H9 (cell line): ENCODE measurements at regions not wholly inside any gene's neighbourhood (a gene's known extent, or its start where the extent isn't known, plus 50 kb on each side); places are given as distances from the start of the nearest gene placed in this dataset.
A peak's percentile ranks its signal among the peaks of the same experiment; 100 is the strongest.

Experiments used
- DNase-seq: peaks from one replicate; pipeline ENCODE4 v3.0.0-alpha.2; 2017
- H2AFZ ChIP-seq: one replicate; pipeline ENCODE4 v1.6.1; 2013; ENCODE audit warnings: mild to moderate bottlenecking, low read length, control low read depth, moderate library complexity
- H2AK5ac ChIP-seq: 2 replicates; pipeline ENCODE4 v1.6.1; 2013; ENCODE audit warnings: low read length, control low read depth, mixed read lengths; ENCODE audit not compliant: insufficient read length
- H2BK120ac ChIP-seq: one replicate; pipeline ENCODE4 v1.6.1; 2013; ENCODE audit warnings: low read depth, mild to moderate bottlenecking, low read length, control low read depth, inconsistent platforms; ENCODE audit not compliant: poor library complexity, severe bottlenecking
- H2BK12ac ChIP-seq: 2 replicates; pipeline ENCODE4 v1.6.1; 2013; ENCODE audit warnings: low read length, control low read depth, mixed read lengths, low read depth; ENCODE audit not compliant: insufficient read length
- H2BK15ac ChIP-seq: 2 replicates; pipeline ENCODE4 v1.6.1; 2013; ENCODE audit warnings: low read depth, low read length, control low read depth
- H2BK20ac ChIP-seq: one replicate; pipeline ENCODE4 v1.6.1; 2013; ENCODE audit warnings: low read depth, mild to moderate bottlenecking, low read length, control low read depth, inconsistent platforms; ENCODE audit not compliant: poor library complexity, severe bottlenecking
- H2BK5ac ChIP-seq: 2 replicates; pipeline ENCODE4 v1.6.1; 2013; ENCODE audit warnings: low read length, control low read depth, mixed read lengths; ENCODE audit not compliant: insufficient read length
- H3K14ac ChIP-seq: 2 replicates; pipeline ENCODE4 v1.6.1; 2013; ENCODE audit warnings: low read length, control low read depth; ENCODE audit not compliant: insufficient read depth
- H3K18ac ChIP-seq: 2 replicates; pipeline ENCODE4 v1.6.1; 2013; ENCODE audit warnings: low read depth, mild to moderate bottlenecking, mixed read lengths, low read length, control low read depth; ENCODE audit not compliant: insufficient read length
- H3K23ac ChIP-seq: 2 replicates; pipeline ENCODE4 v1.6.1; 2013; ENCODE audit warnings: low read length, control low read depth, mixed read lengths, low read depth; ENCODE audit not compliant: insufficient read length
- H3K23me2 ChIP-seq: 2 replicates; pipeline ENCODE4 v1.6.1; 2013; ENCODE audit warnings: low read depth, mild to moderate bottlenecking, mixed read lengths, low read length, control low read depth; ENCODE audit not compliant: insufficient read length, poor library complexity, severe bottlenecking
- H3K27ac ChIP-seq: 2 replicates; pipeline ENCODE4 v1.5.1; 2013; ENCODE audit warnings: low read length, control low read depth, mixed read lengths, low read depth; ENCODE audit not compliant: insufficient read length
- H3K27me3 ChIP-seq: 2 replicates; pipeline ENCODE4 v1.6.1; 2013; ENCODE audit warnings: low read length, control low read depth, inconsistent platforms; ENCODE audit not compliant: insufficient read depth
- H3K4ac ChIP-seq: 2 replicates; pipeline ENCODE4 v1.6.1; 2013; ENCODE audit warnings: low read depth, mild to moderate bottlenecking, control low read depth, inconsistent platforms, low read length, moderate library complexity
- H3K4me1 ChIP-seq: 2 replicates; pipeline ENCODE4 v1.6.1; 2013; ENCODE audit warnings: low read length, control low read depth, inconsistent platforms; ENCODE audit not compliant: insufficient read depth
- H3K4me2 ChIP-seq: 2 replicates; pipeline ENCODE4 v1.6.1; 2013; ENCODE audit warnings: low read length, control low read depth, mixed read lengths; ENCODE audit not compliant: insufficient read length, insufficient read depth
- H3K56ac ChIP-seq: 2 replicates; pipeline ENCODE4 v1.6.1; 2013; ENCODE audit warnings: low read depth, mild to moderate bottlenecking, mixed read lengths, low read length, control low read depth; ENCODE audit not compliant: insufficient read length
- H3K79me1 ChIP-seq: 2 replicates; pipeline ENCODE4 v1.6.1; 2013; ENCODE audit warnings: low read depth, mild to moderate bottlenecking, moderate library complexity, low read length, control low read depth, inconsistent platforms; ENCODE audit not compliant: insufficient read depth, poor library complexity, severe bottlenecking
- H3K79me2 ChIP-seq: 2 replicates; pipeline ENCODE4 v1.6.1; 2013; ENCODE audit warnings: low read length, control low read depth, inconsistent platforms; ENCODE audit not compliant: insufficient read depth
- H3K9ac ChIP-seq: 2 replicates; pipeline ENCODE4 v1.6.1; 2013; ENCODE audit warnings: low read length, control low read depth, mixed read lengths; ENCODE audit not compliant: insufficient read length; ENCODE audit errors: extremely low read depth
- H3K9me3 ChIP-seq: one replicate; pipeline ENCODE4 v1.6.1; 2013; ENCODE audit warnings: low read depth, low read length, inconsistent platforms; ENCODE audit not compliant: control insufficient read depth
- H3T11ph ChIP-seq: one replicate; pipeline ENCODE4 v1.6.1; 2013; ENCODE audit warnings: mild to moderate bottlenecking, low read length, control low read depth, inconsistent platforms
- H4K20me1 ChIP-seq: one replicate; pipeline ENCODE4 v1.6.1; 2013; ENCODE audit not compliant: control insufficient read depth, insufficient read length, insufficient read depth
- H4K5ac ChIP-seq: 2 replicates; pipeline ENCODE4 v1.6.1; 2013; ENCODE audit warnings: low read depth, mild to moderate bottlenecking, mixed read lengths, low read length, control low read depth; ENCODE audit not compliant: insufficient read length
- H4K8ac ChIP-seq: replicated peaks from 2 replicates; pipeline ENCODE4 v1.6.1; 2013; ENCODE audit warnings: low read length, control low read depth, mixed read lengths, low read depth; ENCODE audit not compliant: insufficient read length
- H4K91ac ChIP-seq: 2 replicates; pipeline ENCODE4 v1.6.1; 2013; ENCODE audit warnings: low read depth, mild to moderate bottlenecking, moderate library complexity, mixed read lengths, low read length, control low read depth; ENCODE audit not compliant: insufficient read length
- H3K27ac Mint-ChIP-seq, 3 experiments: 2 replicates in 2 of 3; 3 replicates in 1 of 3; pipeline ENCODE4 v1.8.0; 2020 to 2021; ENCODE audit warnings: mixed read lengths in 3 of 3, mild to moderate bottlenecking in 1 of 3, moderate library complexity in 1 of 3
- H3K27me3 Mint-ChIP-seq: 2 replicates; pipeline ENCODE4 v1.8.0; 2021; ENCODE audit warnings: low read depth, mild to moderate bottlenecking, moderate library complexity, mixed read lengths
- H3K36me3 Mint-ChIP-seq, 3 experiments: 2 replicates in 2 of 3; 3 replicates in 1 of 3; pipeline ENCODE4 v1.8.0; 2020 to 2021; ENCODE audit warnings: low read depth in 3 of 3, mixed read lengths in 3 of 3; ENCODE audit not compliant: insufficient read depth in 1 of 3
- H3K4me1 Mint-ChIP-seq, 2 experiments: 2 replicates each; pipeline ENCODE4 v1.8.0; 2020; ENCODE audit warnings: mixed read lengths in 2 of 2
- H3K4me3 Mint-ChIP-seq, 2 experiments: 2 replicates in 1 of 2; 3 replicates in 1 of 2; pipeline ENCODE4 v1.8.0; 2020 to 2021; ENCODE audit warnings: mild to moderate bottlenecking in 2 of 2, mixed read lengths in 2 of 2, moderate library complexity in 1 of 2
- H3K9me3 Mint-ChIP-seq, 2 experiments: 2 replicates in 1 of 2; 3 replicates in 1 of 2; pipeline ENCODE4 v1.8.0; 2020; ENCODE audit warnings: mild to moderate bottlenecking in 2 of 2, mixed read lengths in 2 of 2, moderate library complexity in 1 of 2
- CTCF ChIP-seq: fragments of 200-600 bp; sonication (generic); conservative IDR thresholded peaks from 3 replicates; pipeline ENCODE4 v1.8.0; 2021; ENCODE audit warnings: antibody characterized with exemption, mild to moderate bottlenecking
- WGBS: extraction: QIAGEN DNeasy Blood & Tissue Kit; methylation state at CpG from one replicate; pipeline ENCODE4 v1.1.7; 2013; ENCODE audit warnings: missing lambda C conversion rate, low lambda C conversion rate, mixed read lengths; ENCODE audit not compliant: insufficient read length; ENCODE audit errors: extremely low coverage; 5-methylcytosine and 5-hydroxymethylcytosine counted together

GRCh38 chr1:208731981-208732821, 488.0 kb upstream of the PLXNA2 start:
- Histone ChIP-seq H4K8ac (no peak overlapping the region), H3K4me2 (no peak overlapping the region), H3K9ac (no peak overlapping the region), H4K5ac (no peak overlapping the region), H2BK120ac (no peak overlapping the region), H2BK20ac (no peak overlapping the region), H2BK5ac (no peak overlapping the region), H2AFZ (peak overlapping the region; percentile 73), H3K27ac (no peak overlapping the region), H2AK5ac (no peak overlapping the region), H3K4ac (no peak overlapping the region), H3K56ac (no peak overlapping the region), H2BK15ac (no peak overlapping the region), H3K23ac (no peak overlapping the region), H3K9me3 (no peaks in the 10 kb centered on the region), H2BK12ac (no peak overlapping the region), H4K20me1 (no peaks in the 10 kb centered on the region), H3K4me1 (no peaks in the 10 kb centered on the region), H3K18ac (no peak overlapping the region), H3T11ph (no peak overlapping the region), H3K14ac (no peak overlapping the region), H3K23me2 (no peaks in the 10 kb centered on the region), H3K79me1 (no peaks in the 10 kb centered on the region), H3K27me3 (no peaks in the 10 kb centered on the region), H4K91ac (no peak overlapping the region), H3K79me2 (no peaks in the 10 kb centered on the region)
- no peak for DNase-seq
- no peak for TF ChIP-seq CTCF
- Mint-ChIP-seq H3K9me3 (peaks cover 0 to 2% of the 10 kb centered on the region in 2 experiments; a peak in 1 of 5 replicates), H3K4me1 (peaks cover 7 to 9% of the 10 kb centered on the region in 2 experiments), H3K36me3 (no peaks in the 10 kb centered on the region), H3K27ac (no peak overlapping the region), H3K27me3 (no peaks in the 10 kb centered on the region; the same call in 1 of the 2 replicates), H3K4me3 (no peak overlapping the region)
- WGBS: no CpG with 5 or more reads among the region's 4 CpGs
